ENCODE measurements at regions not wholly inside any gene's neighbourhood (a gene's known extent, or its start where the extent isn't known, plus 50 kb on each side); places are given as distances from the start of the nearest gene placed in this dataset.
"Not testable (repeated sequence)": the region's sequence is repeated elsewhere in the genome, so short reads cannot be mapped to it uniquely, and the experiment has no call there.

- DNase-seq (ENCODE audit: low spot score): no peak
These were observed 93.2 kb downstream of the ZNF680 start for GRCh38 chr7:64469673-64470072.

GRCh38 chr7:64465551-64465950 is 97.3 kb downstream of the ZNF680 start:
- DNase-seq (ENCODE audit: low spot score): no peak

- peak; percentile 30 for DNase-seq (ENCODE audit: low spot score)
These were observed 99.1 kb downstream of the ZNF680 start for GRCh38 chr7:64463636-64464375.

- DNase-seq (ENCODE audit: low spot score): not testable (repeated sequence)
These were observed 103.0 kb downstream of the ZNF680 start for GRCh38 chr7:64459858-64460257.

- no peak for DNase-seq (ENCODE audit: low spot score)
These were observed 119.8 kb downstream of the ZNF736 start for GRCh38 chr7:64433590-64433989.

- DNase-seq (ENCODE audit: low spot score): no peak
These were observed 118.1 kb downstream of the ZNF736 start for GRCh38 chr7:64431838-64432237.

- no peak for DNase-seq (ENCODE audit: low spot score)
These were observed 115.5 kb downstream of the ZNF736 start for GRCh38 chr7:64429232-64429631.

GRCh38 chr7:64425436-64425835 is 111.7 kb downstream of the ZNF736 start:
- DNase-seq (ENCODE audit: low spot score): not testable (repeated sequence)

- no peak for DNase-seq (ENCODE audit: low spot score)
These were observed 93.4 kb downstream of the ZNF736 start for GRCh38 chr7:64407148-64407547.

All from COLO829 (cell line).